ENCODE measurements at regions not wholly inside any gene's neighbourhood (a gene's known extent, or its start where the extent isn't known, plus 50 kb on each side); places are given as distances from the start of the nearest gene placed in this dataset.

- ChIA-PET CTCF (no interaction called here), POLR2A (no interaction called here)
- TF ChIP-seq JUN (CRISPR knock-in tag; IDR thresholded peaks at IDR 0.05) (no peak), ZNF138 (CRISPR knock-in tag; conservative IDR thresholded peaks at IDR 0.05) (no peak), ZNF281 (CRISPR knock-in tag; IDR thresholded peaks at IDR 0.05) (no peak), ZNF671 (CRISPR knock-in tag; IDR thresholded peaks at IDR 0.05) (no peak), GRHL2 (CRISPR knock-in tag; IDR thresholded peaks at IDR 0.05; ENCODE audit: insufficient replicate concordance, severe bottlenecking) (no peak), ELF4 (CRISPR knock-in tag; IDR thresholded peaks at IDR 0.05; ENCODE audit: low read depth) (no peak), SMAD3 (CRISPR knock-in tag; IDR thresholded peaks at IDR 0.05; ENCODE audit: borderline replicate concordance) (no peak), USF1 (CRISPR knock-in tag; IDR thresholded peaks at IDR 0.05) (no peak), KAT7 (CRISPR knock-in tag; IDR thresholded peaks at IDR 0.05; ENCODE audit: borderline replicate concordance) (no peak), CREM (CRISPR knock-in tag; IDR thresholded peaks at IDR 0.05) (no peak), CDX4 (CRISPR knock-in tag; IDR thresholded peaks at IDR 0.05; ENCODE audit: borderline replicate concordance) (no peak), SOX15 (CRISPR knock-in tag; IDR thresholded peaks at IDR 0.05) (no peak)
- TF ChIP-seq, protein P1, sequence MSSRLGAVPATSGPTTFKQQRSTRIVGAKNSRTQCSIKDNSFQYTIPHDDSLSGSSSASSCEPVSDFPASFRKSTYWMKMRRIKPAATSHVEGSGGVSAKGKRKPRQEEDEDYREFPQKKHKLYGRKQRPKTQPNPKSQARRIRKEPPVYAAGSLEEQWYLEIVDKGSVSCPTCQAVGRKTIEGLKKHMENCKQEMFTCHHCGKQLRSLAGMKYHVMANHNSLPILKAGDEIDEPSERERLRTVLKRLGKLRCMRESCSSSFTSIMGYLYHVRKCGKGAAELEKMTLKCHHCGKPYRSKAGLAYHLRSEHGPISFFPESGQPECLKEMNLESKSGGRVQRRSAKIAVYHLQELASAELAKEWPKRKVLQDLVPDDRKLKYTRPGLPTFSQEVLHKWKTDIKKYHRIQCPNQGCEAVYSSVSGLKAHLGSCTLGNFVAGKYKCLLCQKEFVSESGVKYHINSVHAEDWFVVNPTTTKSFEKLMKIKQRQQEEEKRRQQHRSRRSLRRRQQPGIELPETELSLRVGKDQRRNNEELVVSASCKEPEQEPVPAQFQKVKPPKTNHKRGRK (CRISPR knock-in tag; IDR thresholded peaks at IDR 0.05; ENCODE audit: borderline replicate concordance) = no peak
- H3K36me3 Mint-ChIP-seq = no peaks in the 10 kb centered on the region
- H3K27me3 Mint-ChIP-seq (ENCODE audit: low read depth) = no peaks in the 10 kb centered on the region
- ATAC-seq (no peak), DNase-seq (ENCODE audit: low spot score) (no peak)
- H3K27ac Mint-ChIP-seq = no peak overlapping the region
- H3K9me3 Mint-ChIP-seq = no peaks in the 10 kb centered on the region
- peaks cover 20% of the 10 kb centered on the region for H3K4me1 Mint-ChIP-seq
- H3K4me3 Mint-ChIP-seq = no peak overlapping the region
Observed at GRCh38 chr4:121583396-121583795, 113.4 kb downstream of the ANXA5 start.

DNA sequence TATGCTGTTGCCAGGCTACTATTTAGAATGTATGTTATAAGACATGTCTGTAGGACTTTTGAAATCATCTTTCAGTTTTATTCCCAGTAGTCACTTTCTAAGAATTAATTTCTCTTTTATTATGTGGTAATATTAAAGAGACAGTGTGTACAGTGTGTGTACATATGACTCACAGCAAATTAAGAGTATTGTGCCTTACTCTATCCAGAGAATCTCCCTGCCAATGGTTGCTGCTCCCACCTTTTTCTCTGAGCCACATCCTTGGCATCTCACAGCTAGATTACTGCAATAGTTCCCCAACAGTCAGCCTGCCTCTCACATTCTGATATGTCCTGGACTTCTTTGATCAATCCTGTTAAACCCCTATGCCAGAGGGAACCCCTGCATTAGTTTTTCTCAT lies 114.5 kb downstream of the ANXA5 start:
- DNase-seq (ENCODE audit: low spot score) (no peak), ATAC-seq (no peak)
- Mint-ChIP-seq H3K4me3 (no peak overlapping the region), H3K27ac (no peak overlapping the region), H3K4me1 (peaks cover 20% of the 10 kb centered on the region), H3K27me3 (ENCODE audit: low read depth) (no peaks in the 10 kb centered on the region), H3K9me3 (no peaks in the 10 kb centered on the region), H3K36me3 (no peaks in the 10 kb centered on the region)
- ChIA-PET POLR2A (no interaction called here), CTCF (no interaction called here)
- no peak for TF ChIP-seq NR2C2 (CRISPR knock-in tag; IDR thresholded peaks at IDR 0.05)
- TF ChIP-seq FOXP1 (CRISPR knock-in tag; IDR thresholded peaks at IDR 0.05; ENCODE audit: borderline replicate concordance) = no peak
- TF ChIP-seq TCF7 (CRISPR knock-in tag; IDR thresholded peaks at IDR 0.05; ENCODE audit: low read depth) = no peak
- TF ChIP-seq, protein P2, sequence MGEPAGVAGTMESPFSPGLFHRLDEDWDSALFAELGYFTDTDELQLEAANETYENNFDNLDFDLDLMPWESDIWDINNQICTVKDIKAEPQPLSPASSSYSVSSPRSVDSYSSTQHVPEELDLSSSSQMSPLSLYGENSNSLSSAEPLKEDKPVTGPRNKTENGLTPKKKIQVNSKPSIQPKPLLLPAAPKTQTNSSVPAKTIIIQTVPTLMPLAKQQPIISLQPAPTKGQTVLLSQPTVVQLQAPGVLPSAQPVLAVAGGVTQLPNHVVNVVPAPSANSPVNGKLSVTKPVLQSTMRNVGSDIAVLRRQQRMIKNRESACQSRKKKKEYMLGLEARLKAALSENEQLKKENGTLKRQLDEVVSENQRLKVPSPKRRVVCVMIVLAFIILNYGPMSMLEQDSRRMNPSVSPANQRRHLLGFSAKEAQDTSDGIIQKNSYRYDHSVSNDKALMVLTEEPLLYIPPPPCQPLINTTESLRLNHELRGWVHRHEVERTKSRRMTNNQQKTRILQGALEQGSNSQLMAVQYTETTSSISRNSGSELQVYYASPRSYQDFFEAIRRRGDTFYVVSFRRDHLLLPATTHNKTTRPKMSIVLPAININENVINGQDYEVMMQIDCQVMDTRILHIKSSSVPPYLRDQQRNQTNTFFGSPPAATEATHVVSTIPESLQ (CRISPR knock-in tag; IDR thresholded peaks at IDR 0.05) = no peak
- no peak for TF ChIP-seq AFF4 (CRISPR knock-in tag; IDR thresholded peaks at IDR 0.05; ENCODE audit: borderline replicate concordance)
- no peak for TF ChIP-seq NFATC4 (CRISPR knock-in tag; IDR thresholded peaks at IDR 0.05)
- TF ChIP-seq E2F1 (CRISPR knock-in tag; IDR thresholded peaks at IDR 0.05) = no peak
- TF ChIP-seq JAZF1 (CRISPR knock-in tag; IDR thresholded peaks at IDR 0.05) = no peak
- TF ChIP-seq, protein P3, sequence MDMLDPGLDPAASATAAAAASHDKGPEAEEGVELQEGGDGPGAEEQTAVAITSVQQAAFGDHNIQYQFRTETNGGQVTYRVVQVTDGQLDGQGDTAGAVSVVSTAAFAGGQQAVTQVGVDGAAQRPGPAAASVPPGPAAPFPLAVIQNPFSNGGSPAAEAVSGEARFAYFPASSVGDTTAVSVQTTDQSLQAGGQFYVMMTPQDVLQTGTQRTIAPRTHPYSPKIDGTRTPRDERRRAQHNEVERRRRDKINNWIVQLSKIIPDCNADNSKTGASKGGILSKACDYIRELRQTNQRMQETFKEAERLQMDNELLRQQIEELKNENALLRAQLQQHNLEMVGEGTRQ (CRISPR knock-in tag; IDR thresholded peaks at IDR 0.05) = no peak

Data from WTC11 (cell line).